H7 (cell line): ENCODE measurements at regions not wholly inside any gene's neighbourhood (a gene's known extent, or its start where the extent isn't known, plus 50 kb on each side); places are given as distances from the start of the nearest gene placed in this dataset.

Source experiments
- DNase-seq: peaks from one replicate; pipeline ENCODE4 v3.0.0; 2012
- H3K27me3 ChIP-seq: 2 replicates; pipeline ENCODE4 v1.6.0; 2011; ENCODE audit warnings: mild to moderate bottlenecking, low read length; ENCODE audit not compliant: control insufficient read depth, insufficient read depth
- H3K36me3 ChIP-seq: replicated peaks from 2 replicates; pipeline ENCODE4 v1.5.1; 2011; ENCODE audit warnings: low read length; ENCODE audit not compliant: control insufficient read depth, insufficient read depth
- H3K4me3 ChIP-seq: 2 replicates; pipeline ENCODE4 v1.5.1; 2011; ENCODE audit warnings: low read depth, mild to moderate bottlenecking, control low read depth, low read length, moderate library complexity; ENCODE audit not compliant: insufficient read depth

GRCh38 chr18:54710074-54710899, 118.0 kb upstream of the RAB27B start:
- Histone ChIP-seq H3K4me3 (no peak overlapping the region), H3K36me3 (no peaks in the 10 kb centered on the region), H3K27me3 (no peaks in the 10 kb centered on the region)
- DNase-seq = no peak

DNA sequence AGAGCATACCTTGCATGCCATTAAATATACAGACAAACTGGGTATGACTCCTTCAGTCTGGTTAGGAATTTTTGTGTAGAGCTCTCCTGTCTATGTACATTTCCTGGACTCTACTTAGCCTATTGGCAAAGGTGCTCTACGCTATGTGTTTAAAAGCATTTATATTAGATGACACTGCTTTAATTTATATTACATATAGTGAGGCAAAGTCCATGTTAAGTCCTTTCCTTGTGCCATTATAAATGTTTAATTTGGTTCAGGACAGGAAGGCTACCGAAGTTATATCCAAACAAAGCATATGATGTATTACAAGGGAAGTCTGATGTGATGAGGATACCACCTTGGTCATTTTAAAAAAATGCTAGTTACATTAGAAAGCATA, 117.4 kb upstream of the RAB27B start:
- Histone ChIP-seq H3K27me3 (no peaks in the 10 kb centered on the region), H3K4me3 (no peak overlapping the region), H3K36me3 (no peaks in the 10 kb centered on the region)
- DNase-seq = no peak

GRCh38 chr18:54712306-54712705, 116.0 kb upstream of the RAB27B start:
- Histone ChIP-seq H3K36me3 (no peaks in the 10 kb centered on the region), H3K4me3 (no peak overlapping the region), H3K27me3 (no peaks in the 10 kb centered on the region)
- no peak for DNase-seq

DNA sequence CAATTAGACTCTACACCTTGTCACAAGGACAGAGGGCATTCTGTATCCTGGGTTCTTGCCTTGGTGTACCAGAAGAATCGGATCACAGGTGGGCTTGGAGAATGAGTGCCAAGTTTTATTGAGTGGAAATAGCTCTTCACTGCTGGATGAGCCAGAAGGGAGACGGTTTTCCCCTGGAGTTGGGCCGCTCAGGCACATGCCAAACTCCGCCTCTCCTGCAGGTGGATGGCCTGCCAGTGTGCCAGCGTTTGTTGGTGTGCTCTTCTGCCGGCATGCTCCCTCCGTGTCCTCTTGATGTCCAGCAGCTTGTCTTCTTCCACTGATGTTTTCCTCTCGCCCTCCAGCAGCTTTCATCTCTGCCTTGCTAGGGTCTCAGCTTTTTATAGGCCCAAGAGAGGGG, 115.5 kb upstream of the RAB27B start:
- DNase-seq = no peak
- H3K4me3 ChIP-seq = no peak overlapping the region
- no peaks in the 10 kb centered on the region for H3K36me3 ChIP-seq
- no peaks in the 10 kb centered on the region for H3K27me3 ChIP-seq

DNA sequence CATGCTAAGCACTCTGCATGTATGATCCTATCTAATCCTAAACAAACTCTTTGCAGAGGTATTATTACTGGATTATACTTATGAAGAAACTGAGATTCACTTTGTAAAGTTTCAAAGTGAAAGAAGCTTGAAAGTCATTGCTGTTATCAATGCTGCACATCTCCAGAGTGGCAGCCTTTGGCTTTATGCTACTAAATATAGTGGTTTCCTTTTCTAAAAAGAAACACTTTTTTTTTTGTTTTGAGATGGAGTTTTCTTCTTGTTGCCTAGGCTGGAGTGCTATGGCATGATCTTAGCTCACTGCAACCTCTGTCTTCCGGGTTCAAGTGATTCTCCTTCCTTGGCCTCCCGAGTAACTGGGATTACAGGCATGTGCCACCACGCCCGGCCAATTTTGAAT, 114.9 kb upstream of the RAB27B start:
- no peak for DNase-seq
- Histone ChIP-seq H3K4me3 (no peak overlapping the region), H3K27me3 (no peaks in the 10 kb centered on the region), H3K36me3 (no peaks in the 10 kb centered on the region)

GRCh38 chr18:54714851-54715250, 113.4 kb upstream of the RAB27B start:
- no peaks in the 10 kb centered on the region for H3K27me3 ChIP-seq

GRCh38 chr18:54716586-54716985, 111.7 kb upstream of the RAB27B start:
- Histone ChIP-seq H3K27me3 (no peaks in the 10 kb centered on the region), H3K4me3 (no peak overlapping the region), H3K36me3 (no peaks in the 10 kb centered on the region)
- no peak for DNase-seq

More at GRCh38 chr18:54714851-54715250, 113.4 kb upstream of the RAB27B start:
- Histone ChIP-seq H3K4me3 (no peak overlapping the region), H3K36me3 (no peaks in the 10 kb centered on the region)
- DNase-seq = no peak

DNA sequence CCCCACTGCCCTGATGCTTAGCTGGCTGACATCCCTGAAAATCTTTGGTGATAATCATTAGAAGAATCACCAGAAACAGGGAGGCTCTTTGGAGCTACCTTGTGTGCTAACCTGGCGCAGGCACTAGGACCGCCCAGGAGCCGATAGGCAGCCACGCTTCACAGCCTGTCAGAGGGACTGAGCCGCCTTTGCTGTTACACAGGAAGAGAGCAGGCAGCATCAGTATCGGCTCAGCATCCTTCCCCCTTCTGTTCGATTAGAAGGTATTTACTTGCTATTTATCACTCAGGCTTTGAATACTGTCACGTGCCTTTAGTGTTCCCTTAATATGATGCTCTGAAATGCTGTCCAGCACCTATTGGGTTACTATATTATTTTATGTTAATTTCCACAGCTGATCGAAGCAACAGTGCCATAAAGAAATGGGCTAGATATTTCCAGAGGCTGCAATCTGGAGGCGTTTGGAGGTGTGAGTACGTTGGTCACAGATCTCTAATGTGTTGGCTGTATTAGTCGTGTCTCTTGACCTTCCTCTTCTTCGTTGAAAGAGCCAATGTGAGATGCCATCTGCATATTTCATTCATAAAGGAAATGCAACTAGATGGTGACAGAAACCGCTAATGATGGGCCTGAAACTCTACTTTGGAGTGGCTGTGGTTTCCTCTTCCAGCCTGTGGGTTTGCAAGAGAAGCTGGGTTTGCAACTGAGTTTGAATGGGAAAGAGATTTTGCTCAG, 110.4 kb upstream of the RAB27B start:
- Histone ChIP-seq H3K4me3 (no peak overlapping the region), H3K27me3 (no peaks in the 10 kb centered on the region), H3K36me3 (no peaks in the 10 kb centered on the region)
- peak; percentile 42 for DNase-seq

DNA sequence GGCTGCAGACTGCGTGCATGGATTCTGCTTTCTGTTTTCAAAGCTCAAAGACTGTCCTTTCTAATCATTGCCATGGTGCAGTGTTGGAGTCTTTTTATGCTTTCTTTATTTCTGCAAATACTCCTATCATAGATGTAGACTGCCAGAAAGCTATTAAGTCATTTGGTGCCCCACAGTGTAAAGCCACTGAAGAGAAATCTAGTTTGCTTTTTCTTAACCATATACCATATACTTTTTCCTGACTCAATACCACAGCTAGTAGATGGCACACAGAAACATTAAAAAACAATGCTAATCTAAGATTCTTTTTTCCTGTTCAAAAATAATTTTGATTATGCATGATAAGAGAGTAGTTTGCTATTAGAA, 109.9 kb upstream of the RAB27B start:
- H3K27me3 ChIP-seq = no peaks in the 10 kb centered on the region
- no peak overlapping the region for H3K4me3 ChIP-seq
- H3K36me3 ChIP-seq = no peaks in the 10 kb centered on the region
- no peak for DNase-seq

DNA sequence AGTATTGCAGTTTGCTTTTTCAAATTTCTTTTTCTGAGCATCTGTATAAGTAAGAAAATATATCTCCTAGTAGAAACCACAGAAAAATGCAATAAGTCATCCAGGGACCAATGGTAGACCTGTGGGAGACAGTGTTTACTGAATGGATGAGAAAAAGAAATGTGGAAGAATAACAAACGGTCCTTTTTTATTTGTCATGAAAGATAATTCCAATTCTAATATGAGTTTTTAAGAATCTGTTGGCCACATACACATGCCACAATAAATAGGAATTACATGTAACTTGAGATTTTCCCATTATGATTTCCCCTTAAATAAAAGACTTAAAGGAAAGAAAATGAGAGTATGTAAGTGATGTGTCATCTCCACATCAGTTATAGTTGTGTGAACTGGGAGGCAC, 107.7 kb upstream of the RAB27B start:
- DNase-seq = no peak
- no peak overlapping the region for H3K4me3 ChIP-seq
- H3K27me3 ChIP-seq = no peaks in the 10 kb centered on the region
- H3K36me3 ChIP-seq = no peaks in the 10 kb centered on the region

GRCh38 chr18:54726143-54726542, 102.1 kb upstream of the RAB27B start:
- H3K4me3 ChIP-seq = no peak overlapping the region
- no peaks in the 10 kb centered on the region for H3K36me3 ChIP-seq
- DNase-seq = no peak
- no peaks in the 10 kb centered on the region for H3K27me3 ChIP-seq

GRCh38 chr18:54734059-54734458, 94.2 kb upstream of the RAB27B start:
- DNase-seq = no peak
- Histone ChIP-seq H3K4me3 (no peak overlapping the region), H3K36me3 (no peaks in the 10 kb centered on the region), H3K27me3 (no peaks in the 10 kb centered on the region)

- Histone ChIP-seq H3K36me3 (no peaks in the 10 kb centered on the region), H3K4me3 (no peak overlapping the region), H3K27me3 (no peaks in the 10 kb centered on the region)
- DNase-seq = no peak
These were observed 91.3 kb upstream of the RAB27B start for GRCh38 chr18:54736981-54737380.

DNA sequence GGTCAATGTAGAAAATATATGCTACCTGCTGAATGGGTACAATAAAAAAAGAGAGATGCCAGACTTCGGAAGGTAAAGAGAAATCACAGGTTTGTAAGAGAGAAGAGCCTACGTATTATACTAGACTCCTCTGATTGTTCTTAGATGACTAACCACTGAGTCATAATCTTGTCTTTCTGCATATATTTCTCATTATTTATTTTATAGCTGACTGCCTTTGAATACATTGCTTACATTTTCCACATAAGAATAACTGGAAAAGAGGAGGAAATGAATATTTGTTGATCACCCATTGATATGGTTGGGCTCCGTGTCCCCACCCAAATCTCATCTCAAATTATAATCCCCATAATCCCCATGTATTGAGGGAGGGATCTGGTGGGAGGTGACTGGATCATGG, 90.3 kb upstream of the RAB27B start:
- Histone ChIP-seq H3K27me3 (no peaks in the 10 kb centered on the region), H3K36me3 (no peaks in the 10 kb centered on the region), H3K4me3 (no peak overlapping the region)
- no peak for DNase-seq

DNA sequence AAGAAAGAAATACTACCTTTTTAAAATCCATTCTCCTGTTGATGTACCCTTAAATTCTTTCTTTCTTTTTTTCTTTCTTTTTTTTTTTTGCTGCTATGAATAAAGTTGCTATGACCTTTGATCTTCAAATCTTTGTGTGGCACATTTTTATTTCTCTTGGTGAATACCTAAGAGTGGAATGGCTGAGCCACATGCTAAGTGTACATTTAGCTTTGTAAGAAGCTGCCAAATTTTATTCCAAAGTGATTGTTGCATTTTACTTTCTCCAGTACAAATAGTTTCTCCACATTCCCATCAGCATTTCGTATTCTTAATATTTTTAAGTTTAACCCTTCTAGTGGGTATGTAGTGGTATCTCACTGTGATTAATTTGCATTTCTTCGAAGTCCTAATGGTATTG, 88.8 kb upstream of the RAB27B start:
- no peak for DNase-seq
- no peak overlapping the region for H3K4me3 ChIP-seq
- no peaks in the 10 kb centered on the region for H3K27me3 ChIP-seq
- no peaks in the 10 kb centered on the region for H3K36me3 ChIP-seq
